ENCODE measurements at regions not wholly inside any gene's neighbourhood (a gene's known extent, or its start where the extent isn't known, plus 50 kb on each side); places are given as distances from the start of the nearest gene placed in this dataset.

GRCh38 chr18:22800551-22800951, 132.6 kb upstream of the RBBP8 start:
- peaks cover 13% of the 10 kb centered on the region for H3K4me1 ChIP-seq (ENCODE audit: low read depth)
- TF ChIP-seq, protein P1, sequence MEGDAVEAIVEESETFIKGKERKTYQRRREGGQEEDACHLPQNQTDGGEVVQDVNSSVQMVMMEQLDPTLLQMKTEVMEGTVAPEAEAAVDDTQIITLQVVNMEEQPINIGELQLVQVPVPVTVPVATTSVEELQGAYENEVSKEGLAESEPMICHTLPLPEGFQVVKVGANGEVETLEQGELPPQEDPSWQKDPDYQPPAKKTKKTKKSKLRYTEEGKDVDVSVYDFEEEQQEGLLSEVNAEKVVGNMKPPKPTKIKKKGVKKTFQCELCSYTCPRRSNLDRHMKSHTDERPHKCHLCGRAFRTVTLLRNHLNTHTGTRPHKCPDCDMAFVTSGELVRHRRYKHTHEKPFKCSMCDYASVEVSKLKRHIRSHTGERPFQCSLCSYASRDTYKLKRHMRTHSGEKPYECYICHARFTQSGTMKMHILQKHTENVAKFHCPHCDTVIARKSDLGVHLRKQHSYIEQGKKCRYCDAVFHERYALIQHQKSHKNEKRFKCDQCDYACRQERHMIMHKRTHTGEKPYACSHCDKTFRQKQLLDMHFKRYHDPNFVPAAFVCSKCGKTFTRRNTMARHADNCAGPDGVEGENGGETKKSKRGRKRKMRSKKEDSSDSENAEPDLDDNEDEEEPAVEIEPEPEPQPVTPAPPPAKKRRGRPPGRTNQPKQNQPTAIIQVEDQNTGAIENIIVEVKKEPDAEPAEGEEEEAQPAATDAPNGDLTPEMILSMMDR (IDR thresholded peaks at IDR 0.05): no peak
- no peaks in the 10 kb centered on the region for H3K36me3 ChIP-seq (ENCODE audit: low read depth)
- ATAC-seq: peak; percentile 67
- intact Hi-C loops (cut with DNase I, micrococcal nuclease): no loop called here
- H3K9me3 ChIP-seq: no peaks in the 10 kb centered on the region
- peak in 1 of 3 donors; percentile 43 for DNase-seq
- H3K4me3 ChIP-seq: no peak overlapping the region

DNA sequence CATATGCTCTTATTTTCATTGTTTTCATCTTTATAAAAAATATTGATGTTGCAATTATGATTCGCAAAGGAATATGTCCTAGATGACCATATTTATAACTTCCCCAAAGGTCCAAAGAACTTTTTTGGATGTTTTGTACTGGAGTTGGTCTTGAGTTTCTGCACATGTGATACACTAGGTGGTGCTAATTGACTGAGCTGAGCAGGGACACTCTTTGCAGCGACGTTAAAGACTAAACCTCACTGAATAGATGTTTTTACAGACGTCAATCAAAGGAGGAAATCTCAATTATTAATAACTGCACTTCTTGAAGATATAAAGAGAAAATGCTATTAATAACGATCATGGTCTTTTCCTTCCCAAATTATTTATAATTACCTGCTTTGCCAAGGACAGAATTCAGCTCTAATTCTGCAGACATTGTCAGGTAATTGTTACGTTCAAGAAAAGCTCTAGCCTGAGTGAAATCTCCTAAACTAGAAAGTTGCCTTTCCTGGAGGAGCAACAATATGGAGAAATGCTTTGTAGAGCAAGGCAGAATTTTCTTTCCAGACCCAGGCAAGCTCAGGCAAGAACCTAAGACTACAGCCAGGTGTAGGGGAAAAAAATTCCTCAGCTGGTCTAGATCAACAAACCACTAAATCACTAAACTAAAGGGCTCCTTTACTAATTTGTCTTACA, 119.3 kb upstream of the RBBP8 start:
- H3K36me3 ChIP-seq (ENCODE audit: low read depth): no peaks in the 10 kb centered on the region
- intact Hi-C loops (cut with DNase I, micrococcal nuclease): loop anchor here in 1 of 2 donors (5.0 kb wide), 1 partner anchor 169 kb away; no protein-coding TSS in a partner anchor
- DNase-seq: peak in 1 of 3 donors; percentile 34
- peak; percentile 70 for ATAC-seq
- TF ChIP-seq, protein P1 (IDR thresholded peaks at IDR 0.05): no peak
- no peaks in the 10 kb centered on the region for H3K9me3 ChIP-seq
- H3K4me3 ChIP-seq: no peak overlapping the region
- peaks cover 7% of the 10 kb centered on the region for H3K4me1 ChIP-seq (ENCODE audit: low read depth)

- H3K4me3 ChIP-seq: no peak overlapping the region
- no peak for DNase-seq
- intact Hi-C loops (cut with DNase I, micrococcal nuclease): loop anchor here in 1 of 2 donors (5.0 kb wide), 1 partner anchor 168 kb away; no protein-coding TSS in a partner anchor
- ATAC-seq: no peak
- peaks cover 7% of the 10 kb centered on the region for H3K4me1 ChIP-seq (ENCODE audit: low read depth)
- H3K9me3 ChIP-seq: no peaks in the 10 kb centered on the region
- TF ChIP-seq, protein P1 (IDR thresholded peaks at IDR 0.05): no peak
- H3K36me3 ChIP-seq (ENCODE audit: low read depth): no peaks in the 10 kb centered on the region
Measured at GRCh38 chr18:22814329-22814703, 118.8 kb upstream of the RBBP8 start.

- TF ChIP-seq, protein P1 (IDR thresholded peaks at IDR 0.05): no peak
- Histone ChIP-seq H3K4me3 (no peak overlapping the region), H3K36me3 (ENCODE audit: low read depth) (no peaks in the 10 kb centered on the region), H3K4me1 (ENCODE audit: low read depth) (peaks cover 7% of the 10 kb centered on the region), H3K9me3 (no peaks in the 10 kb centered on the region)
- intact Hi-C loops (cut with DNase I, micrococcal nuclease): no loop called here
- peak; percentile 95 for ATAC-seq
- DNase-seq: peak; percentile 72 to 80 (median 76)
Measured at GRCh38 chr18:22816266-22817176, 116.6 kb upstream of the RBBP8 start.

DNA sequence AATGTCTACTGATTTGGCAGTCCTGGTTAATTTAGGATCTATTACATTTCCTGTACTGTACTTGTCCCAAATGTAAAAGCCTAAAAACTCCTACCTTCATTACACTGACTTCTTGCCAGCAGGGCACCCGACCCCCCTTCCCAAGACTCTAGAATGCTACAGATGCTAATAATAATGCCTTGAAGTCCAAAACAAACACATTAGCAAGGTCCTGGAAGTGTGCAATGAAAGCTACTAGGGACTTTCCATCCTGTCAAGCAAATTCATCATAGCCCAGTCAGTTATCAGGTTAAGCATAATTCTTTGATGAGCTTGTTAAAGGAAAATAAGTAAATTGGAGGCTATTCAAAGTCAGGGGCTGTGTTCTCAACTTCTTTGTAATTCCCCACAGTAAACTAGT, 115.3 kb upstream of the RBBP8 start:
- Histone ChIP-seq H3K36me3 (ENCODE audit: low read depth) (no peaks in the 10 kb centered on the region), H3K4me3 (no peak overlapping the region), H3K9me3 (no peaks in the 10 kb centered on the region), H3K4me1 (ENCODE audit: low read depth) (peaks cover 7% of the 10 kb centered on the region)
- TF ChIP-seq, protein P1 (IDR thresholded peaks at IDR 0.05): no peak
- ATAC-seq: no peak
- intact Hi-C loops (cut with DNase I, micrococcal nuclease): no loop called here
- no peak for DNase-seq

Data from mucosa of descending colon (tissue), 3 donors.